Astrocyte (in vitro differentiated cells and primary cell): ENCODE measurements at regions not wholly inside any gene's neighbourhood (a gene's known extent, or its start where the extent isn't known, plus 50 kb on each side); places are given as distances from the start of the nearest gene placed in this dataset.

ENCODE experiments used
- EZH2 ChIP-seq: IDR thresholded peaks from 2 replicates; pipeline ENCODE4 v1.6.1; 2012; ENCODE audit warnings: mild to moderate bottlenecking, low read length, inconsistent platforms; ENCODE audit not compliant: insufficient read depth
- TF ChIP-seq, protein P1 (sequence below): IDR thresholded peaks from 2 replicates; pipeline ENCODE4 v1.5.1; 2011; ENCODE audit warnings: low read depth, mild to moderate bottlenecking, inconsistent platforms, low read length, moderate library complexity; ENCODE audit not compliant: insufficient read depth

DNA sequence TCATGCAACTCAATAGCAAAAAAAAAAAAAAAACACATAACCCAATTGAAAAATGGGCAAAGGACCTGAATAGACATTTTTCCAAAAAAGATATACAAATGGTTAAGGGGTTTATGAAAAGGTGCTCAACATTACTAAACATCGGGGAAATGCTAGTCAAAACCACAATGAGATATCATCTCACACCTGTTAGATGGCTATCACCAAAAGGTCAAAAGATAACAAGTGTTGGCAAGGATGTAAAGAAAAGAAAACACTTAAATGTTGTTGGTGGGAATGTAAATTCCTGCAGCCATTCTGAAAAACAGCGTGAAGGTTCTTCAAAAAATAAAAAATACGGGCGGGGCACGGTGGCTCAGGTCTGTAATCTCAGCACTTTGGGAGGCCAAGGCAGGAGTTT lies 112.4 kb upstream of the CAB39 start:
- TF ChIP-seq, protein P1, sequence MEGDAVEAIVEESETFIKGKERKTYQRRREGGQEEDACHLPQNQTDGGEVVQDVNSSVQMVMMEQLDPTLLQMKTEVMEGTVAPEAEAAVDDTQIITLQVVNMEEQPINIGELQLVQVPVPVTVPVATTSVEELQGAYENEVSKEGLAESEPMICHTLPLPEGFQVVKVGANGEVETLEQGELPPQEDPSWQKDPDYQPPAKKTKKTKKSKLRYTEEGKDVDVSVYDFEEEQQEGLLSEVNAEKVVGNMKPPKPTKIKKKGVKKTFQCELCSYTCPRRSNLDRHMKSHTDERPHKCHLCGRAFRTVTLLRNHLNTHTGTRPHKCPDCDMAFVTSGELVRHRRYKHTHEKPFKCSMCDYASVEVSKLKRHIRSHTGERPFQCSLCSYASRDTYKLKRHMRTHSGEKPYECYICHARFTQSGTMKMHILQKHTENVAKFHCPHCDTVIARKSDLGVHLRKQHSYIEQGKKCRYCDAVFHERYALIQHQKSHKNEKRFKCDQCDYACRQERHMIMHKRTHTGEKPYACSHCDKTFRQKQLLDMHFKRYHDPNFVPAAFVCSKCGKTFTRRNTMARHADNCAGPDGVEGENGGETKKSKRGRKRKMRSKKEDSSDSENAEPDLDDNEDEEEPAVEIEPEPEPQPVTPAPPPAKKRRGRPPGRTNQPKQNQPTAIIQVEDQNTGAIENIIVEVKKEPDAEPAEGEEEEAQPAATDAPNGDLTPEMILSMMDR, result no peak
- TF ChIP-seq EZH2, result no peak
